Esophagus squamous epithelium (tissue), 4 donors: ENCODE measurements at regions not wholly inside any gene's neighbourhood (a gene's known extent, or its start where the extent isn't known, plus 50 kb on each side); places are given as distances from the start of the nearest gene placed in this dataset.

Source experiments
- POLR2A ChIP-seq, 4 donors: fragments of 450-650 bp; IDR thresholded peaks; one replicate each; pipeline ENCODE4 v1.6.1; 2017; ENCODE audit warnings: antibody characterized with exemption in 4 of 4, mild to moderate bottlenecking in 4 of 4, moderate library complexity in 3 of 4
- TF ChIP-seq, protein P1 (sequence below), 6 experiments: fragments of 450-650 bp in 4 of 6; fragments of 200-600 bp in 2 of 6; sonication (generic) in 2 of 6; IDR thresholded peaks; one replicate each; pipeline ENCODE4 v1.5.1; 2016 to 2019; ENCODE audit warnings: antibody characterized with exemption in 6 of 6, mild to moderate bottlenecking in 4 of 6, moderate library complexity in 4 of 6

DNA sequence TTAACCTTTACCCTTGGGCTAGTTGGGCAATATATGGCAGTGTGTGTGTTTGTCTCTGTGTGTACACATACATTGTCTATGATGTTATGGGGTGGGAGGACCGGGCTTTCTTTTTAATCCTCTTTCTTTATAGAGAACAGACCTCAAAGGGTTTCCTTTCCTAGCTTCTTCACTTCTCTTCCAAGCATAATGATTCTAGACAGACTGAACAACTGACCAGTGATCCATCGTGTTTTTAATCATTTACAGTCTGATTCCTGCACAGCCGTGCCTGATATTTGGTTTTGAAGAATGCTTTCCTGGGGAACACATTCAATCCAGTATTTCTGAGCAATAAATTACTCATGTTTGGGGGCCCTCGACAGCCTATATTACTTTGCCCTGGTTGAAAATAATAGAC lies 481.1 kb upstream of the DCN start:
- TF ChIP-seq, protein P1, sequence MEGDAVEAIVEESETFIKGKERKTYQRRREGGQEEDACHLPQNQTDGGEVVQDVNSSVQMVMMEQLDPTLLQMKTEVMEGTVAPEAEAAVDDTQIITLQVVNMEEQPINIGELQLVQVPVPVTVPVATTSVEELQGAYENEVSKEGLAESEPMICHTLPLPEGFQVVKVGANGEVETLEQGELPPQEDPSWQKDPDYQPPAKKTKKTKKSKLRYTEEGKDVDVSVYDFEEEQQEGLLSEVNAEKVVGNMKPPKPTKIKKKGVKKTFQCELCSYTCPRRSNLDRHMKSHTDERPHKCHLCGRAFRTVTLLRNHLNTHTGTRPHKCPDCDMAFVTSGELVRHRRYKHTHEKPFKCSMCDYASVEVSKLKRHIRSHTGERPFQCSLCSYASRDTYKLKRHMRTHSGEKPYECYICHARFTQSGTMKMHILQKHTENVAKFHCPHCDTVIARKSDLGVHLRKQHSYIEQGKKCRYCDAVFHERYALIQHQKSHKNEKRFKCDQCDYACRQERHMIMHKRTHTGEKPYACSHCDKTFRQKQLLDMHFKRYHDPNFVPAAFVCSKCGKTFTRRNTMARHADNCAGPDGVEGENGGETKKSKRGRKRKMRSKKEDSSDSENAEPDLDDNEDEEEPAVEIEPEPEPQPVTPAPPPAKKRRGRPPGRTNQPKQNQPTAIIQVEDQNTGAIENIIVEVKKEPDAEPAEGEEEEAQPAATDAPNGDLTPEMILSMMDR (IDR thresholded peaks at IDR 0.05): no peak
- no peak for TF ChIP-seq POLR2A (IDR thresholded peaks at IDR 0.05)
